SK-N-SH (cell line): ENCODE measurements at regions not wholly inside any gene's neighbourhood (a gene's known extent, or its start where the extent isn't known, plus 50 kb on each side); places are given as distances from the start of the nearest gene placed in this dataset.

Experiments used
- CTCF ChIA-PET: fragments of 300-600, 350-600 bp; formaldehyde crosslinking; extraction: SDS; loops from one replicate; lab custom pipeline; 2021; lab: Yijun Ruan, JAX
- POLR2A ChIA-PET: fragments of 350-600 bp; sonication (Branson Sonifier 250); formaldehyde crosslinking; extraction: SDS; loops from one replicate; lab custom pipeline; 2020; ENCODE audit warnings: antibody characterized with exemption, inconsistent platforms; lab: Yijun Ruan, JAX
- DNase-seq: peaks from one replicate; pipeline ENCODE4 v3.0.0; 2012
- H2AFZ ChIP-seq: fragments of 200-600 bp; sonication (generic); 2 replicates; pipeline ENCODE4 v1.8.1; 2016; ENCODE audit warnings: antibody characterized with exemption, mild to moderate bottlenecking, low read depth
- H3F3A ChIP-seq: fragments of 200-600 bp; sonication (generic); replicated peaks from 2 replicates; pipeline ENCODE3; 2016; ENCODE audit warnings: antibody characterized with exemption, mild to moderate bottlenecking; ENCODE audit not compliant: insufficient read depth
- H3K27ac ChIP-seq, 2 experiments: fragments of 200-500 bp in 1 of 2; fragments of 200-600 bp in 1 of 2; sonication (Bioruptor generic) in 1 of 2; sonication (generic), shearing (Covaris generic) in 1 of 2; 2 replicates each; pipeline versions ENCODE4 v1.5.1 to v1.6.1; 2014 to 2016; ENCODE audit warnings: low read depth in 2 of 2, inconsistent platforms in 1 of 2, low read length in 1 of 2, mild to moderate bottlenecking in 1 of 2, mixed read lengths in 1 of 2
- H3K27me3 ChIP-seq: fragments of 200-600 bp; sonication (generic), shearing (Covaris generic); 2 replicates; pipeline ENCODE4 v1.6.1; 2016; ENCODE audit warnings: mixed run types; ENCODE audit not compliant: insufficient read depth
- H3K36me3 ChIP-seq, 2 experiments: fragments of 200-500 bp in 1 of 2; fragments of 200-600 bp in 1 of 2; sonication (Bioruptor generic) in 1 of 2; sonication (generic) in 1 of 2; replicated peaks in 1 of 2; 2 replicates each; pipeline versions ENCODE3 to v1.5.1; 2014 to 2016; ENCODE audit warnings: low read length in 1 of 2, mild to moderate bottlenecking in 1 of 2; ENCODE audit not compliant: insufficient read depth in 2 of 2, control insufficient read depth in 1 of 2
- H3K4me1 ChIP-seq, 2 experiments: fragments of 200-500 bp in 1 of 2; fragments of 200-600 bp in 1 of 2; sonication (Bioruptor generic) in 1 of 2; sonication (generic), shearing (Covaris generic) in 1 of 2; 2 replicates each; pipeline versions ENCODE4 v1.5.1 to v1.6.1; 2014 to 2016; ENCODE audit warnings: low read depth in 1 of 2, low read length in 1 of 2, mixed run types in 1 of 2; ENCODE audit not compliant: insufficient read depth in 2 of 2, control insufficient read depth in 1 of 2
- H3K4me2 ChIP-seq: fragments of 200-600 bp; sonication (generic), shearing (Covaris generic); 2 replicates; pipeline ENCODE4 v1.6.1; 2017; ENCODE audit warnings: mixed run types
- H3K4me3 ChIP-seq, 2 experiments: fragments of 200-500 bp in 1 of 2; fragments of 200-600 bp in 1 of 2; sonication (Bioruptor generic) in 1 of 2; sonication (generic), shearing (Covaris generic) in 1 of 2; 2 replicates each; pipeline versions ENCODE4 v1.5.1 to v1.8.1; 2014 to 2016; ENCODE audit warnings: low read depth in 2 of 2, inconsistent platforms in 1 of 2, low read length in 1 of 2, mild to moderate bottlenecking in 1 of 2, mixed read lengths in 1 of 2, moderate library complexity in 1 of 2
- H3K79me2 ChIP-seq: fragments of 200-600 bp; sonication (generic); 2 replicates; pipeline ENCODE4 v1.8.1; 2017; ENCODE audit warnings: mild to moderate bottlenecking; ENCODE audit not compliant: insufficient read depth
- H3K9ac ChIP-seq: fragments of 200-600 bp; sonication (generic); 2 replicates; pipeline ENCODE4 v1.6.1; 2017; ENCODE audit warnings: mixed run types
- H3K9me2 ChIP-seq: fragments of 200-600 bp; sonication (generic); 2 replicates; pipeline ENCODE4 v1.6.1; 2017; ENCODE audit warnings: mixed run types
- H3K9me3 ChIP-seq: fragments of 200-600 bp; sonication (generic); 2 replicates; pipeline ENCODE4 v1.6.1; 2017; ENCODE audit warnings: mixed run types, mild to moderate bottlenecking, moderate library complexity
- H4K20me1 ChIP-seq: fragments of 200-600 bp; sonication (generic); 2 replicates; pipeline ENCODE4 v1.6.1; 2017; ENCODE audit warnings: mild to moderate bottlenecking, mixed run types; ENCODE audit not compliant: insufficient read depth
- CHD2 ChIP-seq: fragments of 150-350 bp; IDR thresholded peaks from 2 replicates; pipeline ENCODE4 v1.6.1; 2018; ENCODE audit warnings: low read length; ENCODE audit not compliant: partially characterized antibody
- ELF1 ChIP-seq: IDR thresholded peaks from 2 replicates; pipeline ENCODE4 v1.4.0; 2012
- EP300 ChIP-seq, 2 experiments: IDR thresholded peaks; 2 replicates each; pipeline versions ENCODE4 v1.4.0 to v1.6.1; 2012; ENCODE audit warnings: borderline replicate concordance in 1 of 2, low read depth in 1 of 2, low read length in 1 of 2
- EZH2phosphoT487 ChIP-seq: fragments of 200-600 bp; sonication (generic); IDR thresholded peaks from 2 replicates; pipeline ENCODE4 v1.6.1; 2017; ENCODE audit warnings: low read depth, mixed run types, mild to moderate bottlenecking, antibody characterized with exemption, moderate library complexity, borderline replicate concordance
- FOSL2 ChIP-seq: IDR thresholded peaks from 2 replicates; pipeline ENCODE4 v1.4.0; 2012; ENCODE audit warnings: low read depth, mild to moderate bottlenecking, moderate library complexity, borderline replicate concordance
- FOXJ3 ChIP-seq: sonication (generic); formaldehyde crosslinking; IDR thresholded peaks from 2 replicates; pipeline ENCODE4 v1.5.1; 2020; ENCODE audit warnings: mild to moderate bottlenecking, missing genetic modification reagents
- FOXM1 ChIP-seq: IDR thresholded peaks from 2 replicates; pipeline ENCODE4 v1.4.0; 2012; ENCODE audit warnings: low read depth, mild to moderate bottlenecking
- GABPA ChIP-seq: IDR thresholded peaks from 2 replicates; pipeline ENCODE4 v1.4.0; 2012; ENCODE audit warnings: low read depth, mild to moderate bottlenecking
- GATA2 ChIP-seq: sonication (generic); formaldehyde crosslinking; IDR thresholded peaks from 2 replicates; pipeline ENCODE4 v1.5.0; 2020; ENCODE audit warnings: mild to moderate bottlenecking, missing genetic modification reagents
- JUND ChIP-seq: IDR thresholded peaks from 2 replicates; pipeline ENCODE4 v1.4.0; 2012
- MXI1 ChIP-seq: IDR thresholded peaks from 2 replicates; pipeline ENCODE4 v1.6.1; 2012; ENCODE audit warnings: mild to moderate bottlenecking, low read depth, low read length, improper control_type of control experiment
- NFIC ChIP-seq: IDR thresholded peaks from 2 replicates; pipeline ENCODE4 v1.4.0; 2012; ENCODE audit warnings: borderline replicate concordance
- NRF1 ChIP-seq: IDR thresholded peaks from 2 replicates; pipeline ENCODE4 v1.6.1; 2012; ENCODE audit warnings: low read depth, mild to moderate bottlenecking, low read length
- POLR2AphosphoS5 ChIP-seq: IDR thresholded peaks from 2 replicates; pipeline ENCODE4 v1.6.1; 2012; ENCODE audit warnings: low read depth, low read length
- RAD21 ChIP-seq: IDR thresholded peaks from 2 replicates; pipeline ENCODE4 v1.6.1; 2012; ENCODE audit warnings: mild to moderate bottlenecking, low read length
- RFX5 ChIP-seq: IDR thresholded peaks from 2 replicates; pipeline ENCODE4 v1.6.1; 2012; ENCODE audit warnings: mild to moderate bottlenecking, improper control_type of control experiment, low read length
- SIN3A ChIP-seq: IDR thresholded peaks from 2 replicates; pipeline ENCODE4 v1.6.1; 2012; ENCODE audit warnings: low read depth, mild to moderate bottlenecking, low read length, moderate library complexity, borderline replicate concordance
- SMC3 ChIP-seq: IDR thresholded peaks from 2 replicates; pipeline ENCODE4 v1.6.1; 2012; ENCODE audit warnings: low read depth, low read length, improper control_type of control experiment
- TAF1 ChIP-seq: IDR thresholded peaks from 2 replicates; pipeline ENCODE4 v1.6.1; 2012; ENCODE audit warnings: low read depth, mild to moderate bottlenecking, low read length, moderate library complexity, borderline replicate concordance
- TCF12 ChIP-seq: IDR thresholded peaks from 2 replicates; pipeline ENCODE4 v1.4.0; 2012
- WGBS: methylation state at CpG from one replicate; pipeline ENCODE4 v1.1.6; 2017; ENCODE audit warnings: low lambda C conversion rate; 5-methylcytosine and 5-hydroxymethylcytosine counted together
- TF ChIP-seq, protein P1 (sequence below): IDR thresholded peaks from 2 replicates; pipeline ENCODE4 v1.4.0; 2012; ENCODE audit warnings: low read depth, borderline replicate concordance
- TF ChIP-seq, protein P2 (sequence below): IDR thresholded peaks from 2 replicates; pipeline ENCODE4 v1.6.1; 2012; ENCODE audit warnings: mild to moderate bottlenecking, low read depth, low read length, moderate library complexity
- TF ChIP-seq, protein P3 (sequence below): fragments of 150-350 bp; IDR thresholded peaks from 2 replicates; pipeline ENCODE4 v1.6.1; 2017; ENCODE audit warnings: antibody characterized with exemption, low read length, low read depth, borderline replicate concordance

DNA sequence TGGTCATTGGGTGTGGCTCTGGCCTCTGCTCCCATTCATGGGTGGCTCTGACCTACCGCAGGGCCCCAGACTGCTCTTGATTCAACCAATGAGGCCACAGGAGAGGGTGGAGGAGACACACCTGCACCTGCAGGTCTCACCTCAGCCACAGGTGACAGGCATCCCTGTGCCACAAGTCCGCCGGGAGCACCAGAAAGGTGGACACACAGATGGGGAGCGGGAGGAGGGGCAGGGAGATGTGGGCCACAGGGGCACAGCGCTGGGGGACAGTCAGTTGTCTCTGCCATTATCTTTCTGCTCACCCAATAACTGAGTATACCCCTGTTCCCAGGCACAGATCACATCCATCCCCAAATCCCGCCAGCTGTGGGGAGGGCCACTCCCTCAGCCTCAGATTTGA, 189.1 kb upstream of the SALL3 start:
- Histone ChIP-seq H3K4me2 (no peak overlapping the region), H3K36me3 (no peaks in the 10 kb centered on the region), H3F3A (no peaks in the 10 kb centered on the region), H3K27ac (no peak overlapping the region), H3K79me2 (no peaks in the 10 kb centered on the region), H2AFZ (no peak overlapping the region), H3K4me1 (no peaks in the 10 kb centered on the region), H3K9me2 (no peaks in the 10 kb centered on the region), H3K27me3 (peaks cover 35% of the 10 kb centered on the region), H3K9ac (no peak overlapping the region), H4K20me1 (no peaks in the 10 kb centered on the region), H3K4me3 (no peak overlapping the region), H3K9me3 (no peaks in the 10 kb centered on the region)
- CTCF ChIA-PET = no interaction called here
- POLR2A ChIA-PET = no interaction called here
- 3% methylated on average over 4 of the region's 6 CpGs for WGBS
- DNase-seq = no peak
- no peak for TF ChIP-seq FOXM1
- TF ChIP-seq POLR2AphosphoS5 = no peak
- TF ChIP-seq GABPA = no peak
- no peak for TF ChIP-seq SIN3A
- no peak for TF ChIP-seq EZH2phosphoT487
- TF ChIP-seq RFX5 = no peak
- TF ChIP-seq SMC3 = no peak

DNA sequence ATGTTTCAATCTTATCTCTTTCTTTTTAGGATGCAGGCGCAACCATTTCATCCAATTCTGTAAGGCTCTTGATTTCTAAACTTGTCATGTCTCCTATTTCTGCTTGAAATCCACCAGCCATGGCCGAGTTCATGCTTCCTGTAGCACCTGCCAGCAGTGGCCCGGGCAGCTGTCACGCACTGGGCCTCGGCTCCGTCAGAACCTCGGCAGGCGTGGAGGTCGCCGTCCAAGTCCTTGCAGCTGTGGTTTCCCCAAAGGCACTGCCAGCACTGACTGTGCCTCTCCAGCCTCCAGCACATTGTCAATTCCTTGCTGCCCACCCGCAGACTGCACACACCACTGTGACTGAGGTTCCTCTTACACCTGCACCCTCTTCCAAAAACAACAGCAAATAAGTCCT, 188.7 kb upstream of the SALL3 start:
- Histone ChIP-seq H3K27ac (no peak overlapping the region), H3K9ac (no peak overlapping the region), H3K4me2 (no peak overlapping the region), H3K9me2 (no peaks in the 10 kb centered on the region), H3K36me3 (no peaks in the 10 kb centered on the region), H3F3A (no peaks in the 10 kb centered on the region), H3K4me3 (no peak overlapping the region), H3K27me3 (peaks cover 31% of the 10 kb centered on the region), H3K9me3 (no peaks in the 10 kb centered on the region), H2AFZ (no peak overlapping the region), H3K4me1 (no peaks in the 10 kb centered on the region), H4K20me1 (no peaks in the 10 kb centered on the region), H3K79me2 (no peaks in the 10 kb centered on the region)
- CTCF ChIA-PET = no interaction called here
- TF ChIP-seq, protein P1, sequence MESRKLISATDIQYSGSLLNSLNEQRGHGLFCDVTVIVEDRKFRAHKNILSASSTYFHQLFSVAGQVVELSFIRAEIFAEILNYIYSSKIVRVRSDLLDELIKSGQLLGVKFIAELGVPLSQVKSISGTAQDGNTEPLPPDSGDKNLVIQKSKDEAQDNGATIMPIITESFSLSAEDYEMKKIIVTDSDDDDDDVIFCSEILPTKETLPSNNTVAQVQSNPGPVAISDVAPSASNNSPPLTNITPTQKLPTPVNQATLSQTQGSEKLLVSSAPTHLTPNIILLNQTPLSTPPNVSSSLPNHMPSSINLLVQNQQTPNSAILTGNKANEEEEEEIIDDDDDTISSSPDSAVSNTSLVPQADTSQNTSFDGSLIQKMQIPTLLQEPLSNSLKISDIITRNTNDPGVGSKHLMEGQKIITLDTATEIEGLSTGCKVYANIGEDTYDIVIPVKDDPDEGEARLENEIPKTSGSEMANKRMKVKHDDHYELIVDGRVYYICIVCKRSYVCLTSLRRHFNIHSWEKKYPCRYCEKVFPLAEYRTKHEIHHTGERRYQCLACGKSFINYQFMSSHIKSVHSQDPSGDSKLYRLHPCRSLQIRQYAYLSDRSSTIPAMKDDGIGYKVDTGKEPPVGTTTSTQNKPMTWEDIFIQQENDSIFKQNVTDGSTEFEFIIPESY = no peak
- no peak for TF ChIP-seq ELF1
- TF ChIP-seq TCF12 = no peak
- no peak for TF ChIP-seq MXI1
- TF ChIP-seq NRF1 = no peak
- TF ChIP-seq NFIC = no peak
- TF ChIP-seq GABPA = no peak
- TF ChIP-seq FOSL2 = no peak
- no peak for TF ChIP-seq CHD2
- no peak for TF ChIP-seq JUND
- TF ChIP-seq, protein P2, sequence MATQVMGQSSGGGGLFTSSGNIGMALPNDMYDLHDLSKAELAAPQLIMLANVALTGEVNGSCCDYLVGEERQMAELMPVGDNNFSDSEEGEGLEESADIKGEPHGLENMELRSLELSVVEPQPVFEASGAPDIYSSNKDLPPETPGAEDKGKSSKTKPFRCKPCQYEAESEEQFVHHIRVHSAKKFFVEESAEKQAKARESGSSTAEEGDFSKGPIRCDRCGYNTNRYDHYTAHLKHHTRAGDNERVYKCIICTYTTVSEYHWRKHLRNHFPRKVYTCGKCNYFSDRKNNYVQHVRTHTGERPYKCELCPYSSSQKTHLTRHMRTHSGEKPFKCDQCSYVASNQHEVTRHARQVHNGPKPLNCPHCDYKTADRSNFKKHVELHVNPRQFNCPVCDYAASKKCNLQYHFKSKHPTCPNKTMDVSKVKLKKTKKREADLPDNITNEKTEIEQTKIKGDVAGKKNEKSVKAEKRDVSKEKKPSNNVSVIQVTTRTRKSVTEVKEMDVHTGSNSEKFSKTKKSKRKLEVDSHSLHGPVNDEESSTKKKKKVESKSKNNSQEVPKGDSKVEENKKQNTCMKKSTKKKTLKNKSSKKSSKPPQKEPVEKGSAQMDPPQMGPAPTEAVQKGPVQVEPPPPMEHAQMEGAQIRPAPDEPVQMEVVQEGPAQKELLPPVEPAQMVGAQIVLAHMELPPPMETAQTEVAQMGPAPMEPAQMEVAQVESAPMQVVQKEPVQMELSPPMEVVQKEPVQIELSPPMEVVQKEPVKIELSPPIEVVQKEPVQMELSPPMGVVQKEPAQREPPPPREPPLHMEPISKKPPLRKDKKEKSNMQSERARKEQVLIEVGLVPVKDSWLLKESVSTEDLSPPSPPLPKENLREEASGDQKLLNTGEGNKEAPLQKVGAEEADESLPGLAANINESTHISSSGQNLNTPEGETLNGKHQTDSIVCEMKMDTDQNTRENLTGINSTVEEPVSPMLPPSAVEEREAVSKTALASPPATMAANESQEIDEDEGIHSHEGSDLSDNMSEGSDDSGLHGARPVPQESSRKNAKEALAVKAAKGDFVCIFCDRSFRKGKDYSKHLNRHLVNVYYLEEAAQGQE = no peak
- TF ChIP-seq RAD21 = no peak
- no peak for TF ChIP-seq EP300 (IDR thresholded peaks at IDR 0.05; ENCODE audit: borderline replicate concordance in 1 of 2, low read depth in 1 of 2, low read length in 1 of 2)
- TF ChIP-seq TAF1 = no peak
- TF ChIP-seq FOXM1 = no peak
- TF ChIP-seq FOXJ3 = no peak
- no peak for TF ChIP-seq GATA2 (CRISPR knock-in tag)
- no peak for TF ChIP-seq SIN3A
- TF ChIP-seq, protein P3, sequence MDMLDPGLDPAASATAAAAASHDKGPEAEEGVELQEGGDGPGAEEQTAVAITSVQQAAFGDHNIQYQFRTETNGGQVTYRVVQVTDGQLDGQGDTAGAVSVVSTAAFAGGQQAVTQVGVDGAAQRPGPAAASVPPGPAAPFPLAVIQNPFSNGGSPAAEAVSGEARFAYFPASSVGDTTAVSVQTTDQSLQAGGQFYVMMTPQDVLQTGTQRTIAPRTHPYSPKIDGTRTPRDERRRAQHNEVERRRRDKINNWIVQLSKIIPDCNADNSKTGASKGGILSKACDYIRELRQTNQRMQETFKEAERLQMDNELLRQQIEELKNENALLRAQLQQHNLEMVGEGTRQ = no peak
- no peak for TF ChIP-seq RFX5
- POLR2A ChIA-PET = no interaction called here
- 13% methylated on average over 4 of the region's 11 CpGs for WGBS
- no peak for DNase-seq
